Karpas-422 (cell line): ENCODE measurements at regions not wholly inside any gene's neighbourhood (a gene's known extent, or its start where the extent isn't known, plus 50 kb on each side); places are given as distances from the start of the nearest gene placed in this dataset.

ENCODE experiments used
- DNase-seq: peaks from one replicate; pipeline ENCODE4 v3.0.0-alpha.2; 2015
- H2AFZ ChIP-seq: fragments of 200-600 bp; sonication (generic); 2 replicates; pipeline ENCODE4 v1.6.1; 2014; ENCODE audit warnings: antibody characterized with exemption, low read length, mixed read lengths
- H3K27ac ChIP-seq: fragments of 200-600 bp; sonication (generic); 2 replicates; pipeline ENCODE4 v1.5.1; 2014; ENCODE audit warnings: mild to moderate bottlenecking, low read length, moderate library complexity
- H3K27me3 ChIP-seq: fragments of 200-600 bp; sonication (generic); 2 replicates; pipeline ENCODE4 v1.6.1; 2014; ENCODE audit warnings: low read length, mixed read lengths
- H3K36me3 ChIP-seq: fragments of 200-600 bp; sonication (generic); 2 replicates; pipeline ENCODE4 v1.6.1; 2014; ENCODE audit warnings: low read length, mixed read lengths; ENCODE audit not compliant: insufficient read depth
- H3K4me1 ChIP-seq: fragments of 200-600 bp; sonication (generic); 2 replicates; pipeline ENCODE4 v1.6.1; 2014; ENCODE audit warnings: mild to moderate bottlenecking, low read length, mixed read lengths
- H3K4me2 ChIP-seq: fragments of 200-600 bp; sonication (generic); 2 replicates; pipeline ENCODE4 v1.6.1; 2014; ENCODE audit warnings: low read length, low read depth, mild to moderate bottlenecking; ENCODE audit not compliant: poor library complexity, severe bottlenecking
- H3K4me3 ChIP-seq: fragments of 200-600 bp; sonication (generic); 2 replicates; pipeline ENCODE4 v1.5.1; 2014; ENCODE audit warnings: mild to moderate bottlenecking, antibody characterized with exemption, low read length, mixed read lengths
- H3K79me2 ChIP-seq: fragments of 200-600 bp; sonication (generic); 2 replicates; pipeline ENCODE4 v1.6.1; 2014; ENCODE audit warnings: mild to moderate bottlenecking, low read length, mixed read lengths
- H3K9ac ChIP-seq: fragments of 200-600 bp; sonication (generic); 2 replicates; pipeline ENCODE4 v1.6.0; 2014; ENCODE audit warnings: low read length
- H3K9me2 ChIP-seq: fragments of 200-600 bp; sonication (generic), shearing (Covaris generic); replicated peaks from 2 replicates; pipeline ENCODE4 v1.6.0; 2014; ENCODE audit warnings: mild to moderate bottlenecking, low read length, moderate library complexity; ENCODE audit not compliant: insufficient read depth
- H3K9me3 ChIP-seq: fragments of 300-700, 200-600 bp; sonication (generic); 2 replicates; pipeline ENCODE4 v1.6.1; 2014; ENCODE audit warnings: low read length, mixed read lengths
- H4K20me1 ChIP-seq: fragments of 200-600 bp; sonication (generic); 2 replicates; pipeline ENCODE4 v1.6.1; 2014; ENCODE audit warnings: mild to moderate bottlenecking, antibody characterized with exemption, low read length, low read depth; ENCODE audit not compliant: insufficient read depth

GRCh38 chr7:54339073-54339472 is 203.1 kb upstream of the VSTM2A start:
- Histone ChIP-seq H3K9me2 (no peaks in the 10 kb centered on the region), H3K4me2 (no peak overlapping the region), H3K9ac (no peak overlapping the region), H3K4me1 (no peaks in the 10 kb centered on the region), H3K27ac (no peak overlapping the region), H2AFZ (no peak overlapping the region), H3K9me3 (no peaks in the 10 kb centered on the region; the same call in 1 of the 2 replicates), H3K27me3 (no peaks in the 10 kb centered on the region), H3K36me3 (no peaks in the 10 kb centered on the region), H3K4me3 (no peak overlapping the region), H4K20me1 (no peaks in the 10 kb centered on the region), H3K79me2 (no peaks in the 10 kb centered on the region)
- no peak for DNase-seq

GRCh38 chr7:54342458-54342857 is 199.7 kb upstream of the VSTM2A start:
- Histone ChIP-seq H3K4me1 (no peaks in the 10 kb centered on the region), H3K9me3 (no peaks in the 10 kb centered on the region; the same call in 1 of the 2 replicates), H4K20me1 (no peaks in the 10 kb centered on the region), H3K4me2 (no peak overlapping the region), H3K27ac (no peak overlapping the region), H2AFZ (no peak overlapping the region), H3K9me2 (no peaks in the 10 kb centered on the region), H3K9ac (no peak overlapping the region), H3K4me3 (no peak overlapping the region), H3K36me3 (no peaks in the 10 kb centered on the region), H3K79me2 (no peaks in the 10 kb centered on the region), H3K27me3 (no peaks in the 10 kb centered on the region)
- no peak for DNase-seq

- no peak overlapping the region for H3K9ac ChIP-seq
- H3K4me2 ChIP-seq: no peak overlapping the region
- peaks cover 3% of the 10 kb centered on the region; the same call in 1 of the 2 replicates for H3K9me3 ChIP-seq
- no peak overlapping the region for H3K27ac ChIP-seq
- no peaks in the 10 kb centered on the region for H4K20me1 ChIP-seq
- H2AFZ ChIP-seq: no peak overlapping the region
- H3K27me3 ChIP-seq: no peaks in the 10 kb centered on the region
- no peaks in the 10 kb centered on the region for H3K4me1 ChIP-seq
- H3K4me3 ChIP-seq: no peak overlapping the region
- no peak for DNase-seq
- no peaks in the 10 kb centered on the region for H3K9me2 ChIP-seq
- no peaks in the 10 kb centered on the region for H3K79me2 ChIP-seq
- no peaks in the 10 kb centered on the region for H3K36me3 ChIP-seq
Observed at GRCh38 chr7:54343511-54343910, 198.7 kb upstream of the VSTM2A start.

GRCh38 chr7:54345746-54346145 is 196.4 kb upstream of the VSTM2A start:
- Histone ChIP-seq H3K79me2 (no peaks in the 10 kb centered on the region), H3K9me3 (peaks cover 5% of the 10 kb centered on the region; the same call in 1 of the 2 replicates), H3K9me2 (no peaks in the 10 kb centered on the region), H3K27ac (no peak overlapping the region), H3K4me3 (no peak overlapping the region), H3K4me1 (no peaks in the 10 kb centered on the region), H3K27me3 (no peaks in the 10 kb centered on the region), H4K20me1 (no peaks in the 10 kb centered on the region), H3K9ac (no peak overlapping the region), H2AFZ (no peak overlapping the region), H3K36me3 (no peaks in the 10 kb centered on the region), H3K4me2 (no peak overlapping the region)
- DNase-seq: no peak

GRCh38 chr7:54349229-54349628 is 192.9 kb upstream of the VSTM2A start:
- H2AFZ ChIP-seq: no peak overlapping the region
- H3K4me1 ChIP-seq: no peaks in the 10 kb centered on the region
- H4K20me1 ChIP-seq: no peaks in the 10 kb centered on the region
- no peaks in the 10 kb centered on the region for H3K27me3 ChIP-seq
- no peaks in the 10 kb centered on the region for H3K9me2 ChIP-seq
- no peak overlapping the region for H3K4me2 ChIP-seq
- H3K79me2 ChIP-seq: no peaks in the 10 kb centered on the region
- H3K27ac ChIP-seq: no peak overlapping the region
- H3K36me3 ChIP-seq: no peaks in the 10 kb centered on the region
- H3K4me3 ChIP-seq: no peak overlapping the region
- H3K9me3 ChIP-seq: peaks cover 5% of the 10 kb centered on the region; the same call in 1 of the 2 replicates
- DNase-seq: no peak
- H3K9ac ChIP-seq: no peak overlapping the region

- no peaks in the 10 kb centered on the region for H3K79me2 ChIP-seq
- no peaks in the 10 kb centered on the region for H3K36me3 ChIP-seq
- H3K9me3 ChIP-seq: no peaks in the 10 kb centered on the region; the same call in 1 of the 2 replicates
- H3K27ac ChIP-seq: no peak overlapping the region
- H2AFZ ChIP-seq: no peak overlapping the region
- H3K4me1 ChIP-seq: no peaks in the 10 kb centered on the region
- no peaks in the 10 kb centered on the region for H4K20me1 ChIP-seq
- no peak overlapping the region for H3K4me2 ChIP-seq
- no peaks in the 10 kb centered on the region for H3K9me2 ChIP-seq
- H3K27me3 ChIP-seq: no peaks in the 10 kb centered on the region
- DNase-seq: no peak
- H3K4me3 ChIP-seq: no peak overlapping the region
- no peak overlapping the region for H3K9ac ChIP-seq
Observed at GRCh38 chr7:54354436-54354835, 187.7 kb upstream of the VSTM2A start.

GRCh38 chr7:54355842-54356241 is 186.3 kb upstream of the VSTM2A start:
- H3K27ac ChIP-seq: no peak overlapping the region
- H3K4me3 ChIP-seq: no peak overlapping the region
- no peak overlapping the region for H3K4me2 ChIP-seq
- no peak for DNase-seq
- H3K9me2 ChIP-seq: no peaks in the 10 kb centered on the region
- H3K36me3 ChIP-seq: no peaks in the 10 kb centered on the region
- H3K27me3 ChIP-seq: no peaks in the 10 kb centered on the region
- H3K4me1 ChIP-seq: no peaks in the 10 kb centered on the region
- no peak overlapping the region for H3K9ac ChIP-seq
- H4K20me1 ChIP-seq: no peaks in the 10 kb centered on the region
- H2AFZ ChIP-seq: no peak overlapping the region
- H3K79me2 ChIP-seq: no peaks in the 10 kb centered on the region
- H3K9me3 ChIP-seq: no peaks in the 10 kb centered on the region; the same call in 1 of the 2 replicates

GRCh38 chr7:54360075-54360840 is 181.9 kb upstream of the VSTM2A start:
- Histone ChIP-seq H3K27me3 (no peaks in the 10 kb centered on the region), H2AFZ (no peak overlapping the region), H3K9me2 (no peaks in the 10 kb centered on the region), H3K4me2 (no peak overlapping the region), H3K4me1 (no peaks in the 10 kb centered on the region), H4K20me1 (no peaks in the 10 kb centered on the region), H3K4me3 (no peak overlapping the region), H3K9me3 (peaks cover 3% of the 10 kb centered on the region), H3K36me3 (no peaks in the 10 kb centered on the region), H3K9ac (no peak overlapping the region), H3K27ac (no peak overlapping the region), H3K79me2 (no peaks in the 10 kb centered on the region)
- DNase-seq: no peak
